ENCODE measurements at regions not wholly inside any gene's neighbourhood (a gene's known extent, or its start where the extent isn't known, plus 50 kb on each side); places are given as distances from the start of the nearest gene placed in this dataset.
"Not testable (repeated sequence)": the region's sequence is repeated elsewhere in the genome, so short reads cannot be mapped to it uniquely, and the experiment has no call there.

GRCh38 chr2:54038835-54039234, 68.0 kb upstream of the PSME4 start:
- intact Hi-C loops (cut with micrococcal nuclease), result no loop called here

- intact Hi-C loops (cut with micrococcal nuclease), result not testable (repeated sequence)
Measured at GRCh38 chr2:54031288-54031687, 60.5 kb upstream of the PSME4 start.

GRCh38 chr2:54030806-54031205, 60.0 kb upstream of the PSME4 start:
- intact Hi-C loops (cut with micrococcal nuclease), result no loop called here

GRCh38 chr2:54030396-54030741, 59.6 kb upstream of the PSME4 start:
- intact Hi-C loops (cut with micrococcal nuclease), result no loop called here

- intact Hi-C loops (cut with micrococcal nuclease), result no loop called here
Measured at GRCh38 chr2:54029721-54030395, 59.1 kb upstream of the PSME4 start.

- intact Hi-C loops (cut with micrococcal nuclease), result not testable (repeated sequence)
Measured at GRCh38 chr2:54025463-54026075, 54.8 kb upstream of the PSME4 start.

GRCh38 chr2:54024576-54024975, 53.8 kb upstream of the PSME4 start:
- intact Hi-C loops (cut with micrococcal nuclease), result no loop called here

GRCh38 chr2:54021702-54022101, 50.9 kb upstream of the PSME4 start:
- intact Hi-C loops (cut with micrococcal nuclease), result no loop called here

GRCh38 chr2:54020793-54021414, 50.1 kb upstream of the PSME4 start:
- intact Hi-C loops (cut with micrococcal nuclease), result no loop called here
